SK-MEL-5 (cell line): ENCODE measurements at regions not wholly inside any gene's neighbourhood (a gene's known extent, or its start where the extent isn't known, plus 50 kb on each side); places are given as distances from the start of the nearest gene placed in this dataset.
"Not testable (repeated sequence)": the region's sequence is repeated elsewhere in the genome, so short reads cannot be mapped to it uniquely, and the experiment has no call there.

Experiments
- DNase-seq: peaks from one replicate; pipeline ENCODE4 v3.0.0-alpha.2; 2016; ENCODE audit warnings: low read depth, low spot score
- in situ Hi-C: cut with HindIII; loops from 2 replicates; pipeline ENCODE4 v1.10.0; 2016; ENCODE audit warnings: low sequenced_read_pairs, high pct_unique_total_duplicates, low pct_unique_long_range_greater_than_20kb

DNA sequence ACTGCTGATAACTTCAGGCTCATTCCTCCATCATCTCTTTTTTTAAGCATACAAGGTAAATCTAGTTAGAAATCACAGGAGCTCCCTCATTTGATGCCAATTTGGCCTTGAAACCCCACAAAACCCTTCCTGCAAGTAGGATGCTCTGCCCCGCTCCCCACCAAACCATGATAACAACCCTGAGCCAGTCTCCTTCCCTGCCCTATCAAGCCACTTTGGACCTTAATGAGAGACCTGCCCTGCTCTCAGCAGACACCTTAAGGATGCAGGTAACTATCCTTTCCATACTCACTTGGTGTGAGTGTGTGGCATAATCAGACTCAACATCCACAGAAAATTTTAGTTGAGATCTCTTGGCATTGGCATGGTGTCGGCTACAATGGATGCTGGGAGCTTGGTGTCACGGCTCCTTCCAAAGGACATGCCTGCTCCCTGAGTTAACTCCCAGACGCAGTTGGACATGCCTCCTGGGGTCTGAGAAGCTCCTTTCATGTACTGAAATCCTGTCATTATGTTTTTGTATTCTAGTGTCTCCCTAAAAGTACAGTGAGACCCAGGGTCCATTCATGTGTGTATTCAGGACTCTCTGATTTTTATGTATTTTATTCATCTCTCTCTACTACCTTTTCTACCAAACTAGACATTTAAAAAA, 801.4 kb downstream of the TMEM121 start:
- in situ Hi-C loops, DNase-seq: not testable (repeated sequence)

DNA sequence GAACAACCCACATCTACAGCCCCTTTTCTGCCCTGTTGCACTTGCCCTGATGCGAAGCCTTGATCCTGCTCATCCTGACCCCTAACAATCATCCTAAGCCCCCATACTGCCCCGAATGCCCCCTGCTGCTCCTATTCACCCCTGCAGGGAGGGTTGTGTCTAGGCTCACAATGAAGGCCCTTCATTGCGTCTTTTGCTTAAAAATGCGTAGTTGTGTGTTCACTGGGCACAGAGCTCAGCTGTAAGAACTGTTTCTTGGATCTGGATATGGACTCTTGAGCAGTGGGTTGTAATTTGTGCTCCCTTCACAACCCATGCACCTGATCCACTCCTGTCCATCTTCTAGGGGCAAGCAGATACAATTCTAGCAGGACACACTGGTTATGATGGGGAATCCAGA, 802.9 kb downstream of the TMEM121 start:
- DNase-seq, in situ Hi-C loops: not testable (repeated sequence)

- DNase-seq, in situ Hi-C loops: not testable (repeated sequence)
Measured at GRCh38 chr14:106329987-106330774, 803.8 kb downstream of the TMEM121 start.

- DNase-seq, in situ Hi-C loops: not testable (repeated sequence)
Measured at GRCh38 chr14:106334428-106335109, 808.2 kb downstream of the TMEM121 start.

DNA sequence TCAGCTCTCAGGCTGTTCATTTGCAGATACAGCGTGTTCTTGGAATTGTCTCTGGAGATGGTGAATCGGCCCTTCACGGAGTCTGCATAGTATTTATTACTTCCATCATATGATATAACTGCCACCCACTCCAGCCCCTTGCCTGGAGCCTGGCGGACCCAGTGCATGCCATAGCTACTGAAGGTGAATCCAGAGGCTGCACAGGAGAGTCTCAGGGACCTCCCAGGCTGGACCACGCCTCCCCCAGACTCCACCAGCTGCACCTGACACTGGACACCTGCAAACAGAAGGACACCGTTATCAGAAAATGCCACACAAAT, 808.7 kb downstream of the TMEM121 start:
- in situ Hi-C loops, DNase-seq: not testable (repeated sequence)

GRCh38 chr14:106338775-106339174, 812.4 kb downstream of the TMEM121 start:
- DNase-seq, in situ Hi-C loops: not testable (repeated sequence)

DNA sequence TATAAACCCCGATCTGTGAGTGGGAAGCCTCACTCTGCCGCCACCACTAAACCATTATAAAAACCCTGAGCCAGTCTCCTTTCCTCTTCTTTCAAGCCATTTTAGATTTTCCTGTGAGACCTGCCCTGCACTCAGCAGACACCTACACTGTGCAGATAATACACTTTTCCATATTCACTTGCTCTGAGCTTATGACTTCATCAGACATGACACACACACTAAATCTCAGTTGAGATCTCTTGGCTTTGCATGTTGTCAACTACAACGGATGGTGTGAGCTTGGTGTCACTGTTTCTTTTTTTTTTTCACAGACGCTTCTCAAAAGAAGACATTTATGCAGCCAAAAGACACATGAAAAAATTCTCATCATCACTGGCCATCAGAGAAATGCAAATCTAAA, 814.3 kb downstream of the TMEM121 start:
- in situ Hi-C loops, DNase-seq: not testable (repeated sequence)

GRCh38 chr14:106341161-106341560, 814.8 kb downstream of the TMEM121 start:
- in situ Hi-C loops, DNase-seq: not testable (repeated sequence)

- in situ Hi-C loops, result no loop called here
Measured at GRCh38 chr14:106343626-106344025, 817.2 kb downstream of the TMEM121 start.

GRCh38 chr14:106344065-106344614, 817.8 kb downstream of the TMEM121 start:
- DNase-seq, in situ Hi-C loops: not testable (repeated sequence)

More at GRCh38 chr14:106343626-106344025, 817.2 kb downstream of the TMEM121 start:
- no peak for DNase-seq

DNA sequence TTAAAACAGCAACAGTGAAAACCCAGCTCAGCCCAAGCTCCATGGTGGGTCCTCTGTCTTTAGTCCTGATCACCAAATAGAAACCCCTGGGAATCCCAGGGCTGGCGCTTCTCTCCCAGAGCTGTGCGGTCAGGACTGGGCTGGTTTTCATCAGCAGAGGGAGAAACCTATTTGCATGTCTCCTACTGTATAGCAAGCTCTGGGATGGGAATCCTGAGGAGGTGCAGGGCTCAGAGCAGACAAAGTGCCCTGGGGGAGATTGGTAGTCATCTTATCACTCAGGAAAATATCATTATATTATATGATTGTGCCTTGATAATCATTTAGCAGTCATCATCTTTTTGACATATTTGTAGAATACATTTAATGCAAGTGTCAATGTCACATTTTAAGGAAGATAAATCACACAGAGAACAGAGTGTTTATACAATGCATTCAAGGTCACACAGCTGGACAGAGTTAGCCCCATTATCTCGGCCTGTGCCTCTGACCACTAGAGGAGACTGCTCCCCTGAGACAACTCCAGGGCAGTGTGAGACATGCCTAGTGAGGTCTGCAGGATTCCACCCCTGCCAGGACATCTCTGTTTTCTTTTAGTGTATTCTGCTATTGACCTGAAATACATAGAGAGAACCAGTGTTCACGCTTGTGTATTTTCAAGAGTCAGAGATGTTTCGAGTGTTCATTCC, 818.6 kb downstream of the TMEM121 start:
- DNase-seq, in situ Hi-C loops: not testable (repeated sequence)

DNA sequence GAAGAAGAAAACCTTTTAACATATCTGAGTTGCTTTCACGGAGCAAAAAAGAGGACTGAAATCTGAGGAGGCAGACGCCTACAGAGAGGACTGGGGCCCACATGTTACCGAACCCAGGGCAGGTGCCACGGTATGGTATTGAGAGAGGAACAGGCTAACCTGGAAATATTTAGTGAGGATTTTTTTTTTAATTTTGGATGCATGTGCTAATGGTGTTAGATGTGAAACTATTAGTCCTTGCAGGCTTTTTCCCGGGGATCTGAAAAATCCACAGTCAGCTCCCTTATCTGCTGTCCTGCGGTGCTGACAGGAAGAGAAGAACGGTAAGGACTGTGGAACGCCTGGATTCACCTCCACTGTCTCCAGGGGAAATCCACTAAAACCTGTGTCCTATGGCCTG, 819.7 kb downstream of the TMEM121 start:
- no peak for DNase-seq
- in situ Hi-C loops, result no loop called here

GRCh38 chr14:106346534-106347290, 820.3 kb downstream of the TMEM121 start:
- in situ Hi-C loops, result no loop called here
- DNase-seq, result no peak

- DNase-seq, result no peak
- in situ Hi-C loops, result no loop called here
Measured at GRCh38 chr14:106347291-106347778, 821.0 kb downstream of the TMEM121 start.

DNA sequence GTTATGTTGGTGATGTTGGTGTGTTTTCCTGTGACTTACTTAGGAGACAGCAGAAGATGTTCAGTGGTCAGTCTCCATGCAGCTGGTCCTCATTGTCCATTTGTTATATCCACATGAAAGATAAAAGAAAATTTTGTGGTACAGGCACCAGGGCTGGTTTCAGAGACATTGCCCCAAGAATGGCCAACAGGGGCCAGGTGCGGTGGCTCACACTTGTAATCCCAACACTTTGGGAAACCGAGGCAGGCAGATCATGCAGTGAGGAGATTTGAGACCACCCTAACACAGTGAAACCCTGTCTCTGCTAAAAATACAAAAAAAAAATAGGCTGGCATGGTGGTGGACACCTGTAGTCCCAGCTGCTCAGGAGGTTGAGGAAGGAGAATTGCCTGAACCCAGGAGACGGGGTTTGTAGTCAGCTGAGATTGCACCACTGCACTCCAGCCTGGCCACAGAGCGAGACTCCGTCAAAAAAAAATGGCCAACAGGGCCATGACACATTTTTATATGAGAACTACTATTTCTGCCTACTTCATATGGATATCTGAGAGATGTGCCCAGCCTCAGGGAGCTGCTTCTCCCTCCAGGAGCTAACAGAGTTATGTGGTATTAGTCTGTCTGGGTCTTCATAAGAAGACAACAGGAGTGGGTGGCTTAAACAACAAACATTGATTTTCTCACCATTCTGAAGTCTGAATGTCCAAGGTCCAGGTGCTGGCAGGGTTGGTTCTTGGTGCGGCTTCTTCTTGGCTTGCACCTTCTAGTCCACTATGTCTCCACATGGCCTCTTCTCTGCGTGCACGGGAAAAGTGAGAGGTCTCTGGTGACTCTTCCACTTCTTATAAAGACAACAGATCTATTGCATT, 821.7 kb downstream of the TMEM121 start:
- DNase-seq, result no peak
- in situ Hi-C loops, result no loop called here
